ACHN (cell line): ENCODE measurements at regions not wholly inside any gene's neighbourhood (a gene's known extent, or its start where the extent isn't known, plus 50 kb on each side); places are given as distances from the start of the nearest gene placed in this dataset.
A peak's percentile ranks its signal among the peaks of the same experiment; 100 is the strongest.
"Not testable (repeated sequence)": the region's sequence is repeated elsewhere in the genome, so short reads cannot be mapped to it uniquely, and the experiment has no call there.

Source experiments
- DNase-seq: peaks from one replicate; pipeline ENCODE4 v3.0.0-alpha.2; 2015
- in situ Hi-C: cut with HindIII; loops from 2 replicates; pipeline ENCODE4 v1.10.0; 2017; ENCODE audit warnings: low sequenced_read_pairs, low pct_ligation_motif_present, low pct_unique_long_range_greater_than_20kb

DNA sequence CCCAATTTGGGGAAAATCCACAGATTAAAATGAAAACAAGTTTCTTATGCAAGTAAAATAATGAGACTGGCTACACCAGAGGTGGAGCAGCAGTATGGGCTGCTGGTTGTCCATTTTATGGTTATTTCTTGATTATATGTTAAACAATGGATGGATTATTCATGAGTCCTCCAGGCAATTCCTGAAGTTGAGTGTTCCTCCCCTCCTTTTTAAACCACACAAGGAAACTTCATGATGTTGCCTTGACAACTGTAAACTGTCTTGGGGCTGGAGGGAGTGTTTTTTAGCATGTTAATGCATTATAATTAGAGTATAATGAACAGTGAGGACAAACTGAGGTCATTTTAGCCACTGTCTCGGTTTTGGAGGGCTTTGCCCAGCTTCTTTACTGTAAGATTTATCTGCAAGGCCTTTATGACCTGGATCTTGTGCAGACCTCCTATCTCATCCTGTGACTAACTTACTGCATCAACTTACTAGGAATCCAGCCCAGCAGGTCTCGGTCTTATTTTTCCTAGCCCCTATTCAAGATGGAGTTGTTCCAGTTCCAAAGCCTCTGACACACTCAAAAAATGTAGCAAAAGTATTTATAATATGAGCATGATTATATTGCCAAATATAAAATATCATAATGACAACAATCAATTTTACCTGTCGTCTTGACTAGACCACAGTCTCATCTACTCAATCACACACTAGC is 534.0 kb downstream of the TMEM121 start:
- DNase-seq: no peak
- in situ Hi-C loops: no loop called here

DNA sequence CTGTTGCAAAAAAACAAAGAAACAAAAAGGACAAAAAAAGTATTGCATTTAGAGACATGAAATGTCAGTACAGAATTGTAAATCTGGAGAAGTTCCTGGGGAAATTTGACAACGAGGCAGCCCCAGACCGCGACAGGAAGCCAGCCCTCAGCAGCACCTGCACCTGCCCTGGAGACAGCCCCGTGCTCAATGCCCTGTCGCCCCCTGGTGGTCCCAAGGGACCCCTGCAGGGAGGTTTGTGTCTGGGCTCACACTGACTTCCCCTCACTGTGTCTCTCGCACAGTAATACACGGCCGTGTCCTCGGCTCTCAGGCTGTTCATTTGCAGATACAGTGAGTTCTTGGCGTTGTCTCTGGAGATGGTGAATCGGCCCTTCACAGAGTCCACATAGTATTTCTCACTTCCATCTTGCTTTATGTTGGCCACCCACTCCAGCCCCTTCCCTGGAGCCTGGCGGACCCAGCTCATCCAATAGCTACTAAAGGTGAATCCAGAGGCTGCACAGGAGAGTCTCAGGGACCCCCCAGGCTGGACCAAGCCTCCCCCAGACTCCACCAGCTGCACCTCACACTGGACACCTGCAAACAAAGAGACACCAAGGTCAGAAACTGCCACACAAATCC is 535.6 kb downstream of the TMEM121 start:
- in situ Hi-C loops: not testable (repeated sequence)
- peak; percentile 14 for DNase-seq

DNA sequence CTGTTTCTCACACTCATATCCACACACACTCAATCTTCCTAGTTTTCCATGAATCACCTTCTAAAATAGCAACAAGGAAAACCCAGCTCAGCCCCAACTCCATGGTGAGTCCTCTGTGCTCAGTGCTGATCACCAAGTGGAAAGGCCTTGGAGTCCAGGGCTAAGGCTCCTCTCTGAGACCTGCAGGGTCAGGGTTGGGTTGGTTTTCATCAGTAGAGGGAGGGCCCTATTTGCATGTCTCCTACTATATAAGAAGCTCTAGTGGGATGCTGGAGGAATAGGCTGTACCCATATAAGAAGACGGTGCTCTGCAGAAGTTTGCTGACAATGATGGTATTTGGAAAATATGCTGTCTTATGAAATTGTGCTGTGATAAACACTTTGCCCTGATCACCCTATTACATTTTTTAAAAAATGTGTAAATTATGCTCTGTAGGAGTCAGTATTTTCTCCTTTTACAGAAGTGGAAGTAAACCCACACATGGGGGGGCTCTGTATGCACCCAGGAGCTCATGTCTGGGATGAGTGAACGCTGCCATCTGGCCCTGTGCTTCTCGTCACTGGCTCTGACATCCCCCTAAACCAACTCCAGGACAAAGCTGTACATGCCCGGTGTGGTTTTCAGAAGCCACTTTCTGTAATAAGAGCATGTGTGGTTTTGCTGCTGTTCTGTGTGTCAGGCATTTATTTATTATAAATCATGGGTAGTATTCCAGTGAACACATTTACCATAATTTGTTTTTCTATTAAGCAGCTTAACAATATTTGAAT is 536.3 kb downstream of the TMEM121 start:
- in situ Hi-C loops: no loop called here
- DNase-seq: no peak

DNA sequence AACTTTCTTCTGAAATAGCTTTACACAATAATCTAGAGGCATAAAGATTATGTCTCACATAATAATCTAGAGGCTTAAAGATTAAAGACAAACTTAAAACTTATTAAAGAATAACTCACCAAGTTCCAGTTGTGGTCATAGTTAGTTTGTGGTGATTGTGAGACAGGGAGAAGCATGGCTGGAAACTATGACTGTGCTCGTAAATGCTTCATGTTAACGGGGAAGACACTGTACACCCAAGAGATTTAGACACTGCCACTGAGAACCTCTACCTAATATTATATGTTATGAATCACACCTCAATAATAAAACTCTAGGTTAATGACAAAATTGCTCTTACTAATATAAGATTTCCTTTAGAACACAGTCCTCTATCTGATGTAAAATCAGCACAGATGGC is 541.6 kb downstream of the TMEM121 start:
- in situ Hi-C loops: no loop called here
- no peak for DNase-seq

DNA sequence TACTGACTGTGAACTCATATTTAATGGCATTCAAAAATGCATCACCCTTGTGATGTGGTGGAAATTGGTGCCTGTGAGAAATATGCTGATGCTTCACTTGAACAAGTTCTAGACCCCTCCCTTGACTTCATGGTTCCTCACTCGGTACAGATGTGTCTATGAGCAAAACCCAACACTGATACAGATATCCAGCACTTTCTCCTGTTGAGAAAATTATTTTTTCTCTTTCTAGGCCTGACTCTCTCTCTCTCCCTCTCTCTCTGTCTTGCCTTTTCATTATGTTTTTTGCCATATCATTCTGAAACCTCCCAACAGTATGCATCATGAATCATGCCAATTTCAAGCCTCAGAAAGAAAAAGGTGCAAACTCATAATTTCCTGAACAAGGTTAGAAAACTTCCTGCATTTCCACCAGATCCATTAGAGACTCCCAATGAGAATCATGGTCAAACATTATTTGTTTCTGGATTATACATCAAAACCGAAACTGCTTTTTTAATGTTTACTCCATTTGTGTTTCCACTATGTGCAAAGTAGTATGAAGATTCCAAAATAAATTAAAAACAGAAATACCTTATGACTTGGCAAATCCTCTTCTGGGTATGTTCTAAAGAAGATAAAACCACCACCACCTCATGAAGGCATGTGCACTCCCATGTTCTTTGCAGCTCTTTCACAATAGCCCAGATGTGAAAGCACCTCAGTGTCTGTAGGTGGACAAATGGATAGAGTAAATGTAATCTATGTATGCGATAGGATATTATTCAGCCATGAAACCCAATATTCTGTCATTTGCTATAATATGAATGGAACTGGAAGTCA is 543.6 kb downstream of the TMEM121 start:
- in situ Hi-C loops: no loop called here
- no peak for DNase-seq

DNA sequence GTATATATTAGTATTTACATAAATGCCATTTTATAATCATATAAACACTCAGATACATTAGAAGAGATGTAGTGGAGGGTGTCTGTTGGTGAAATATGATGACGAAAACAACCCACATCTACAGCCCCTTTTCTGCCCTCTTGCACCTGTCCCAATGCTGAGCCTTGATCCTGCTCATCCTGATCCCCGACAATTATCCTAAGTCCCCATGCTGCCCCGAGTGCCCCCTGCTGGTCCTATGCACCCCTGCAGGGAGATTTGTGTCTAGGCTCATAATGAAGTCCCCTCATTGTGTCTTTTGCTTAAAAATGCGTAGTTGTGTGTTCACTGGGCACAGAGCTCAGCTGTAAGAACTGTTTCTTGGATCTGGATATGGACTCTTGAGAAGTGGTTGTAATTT is 554.5 kb downstream of the TMEM121 start:
- no peak for DNase-seq
- in situ Hi-C loops: no loop called here

DNA sequence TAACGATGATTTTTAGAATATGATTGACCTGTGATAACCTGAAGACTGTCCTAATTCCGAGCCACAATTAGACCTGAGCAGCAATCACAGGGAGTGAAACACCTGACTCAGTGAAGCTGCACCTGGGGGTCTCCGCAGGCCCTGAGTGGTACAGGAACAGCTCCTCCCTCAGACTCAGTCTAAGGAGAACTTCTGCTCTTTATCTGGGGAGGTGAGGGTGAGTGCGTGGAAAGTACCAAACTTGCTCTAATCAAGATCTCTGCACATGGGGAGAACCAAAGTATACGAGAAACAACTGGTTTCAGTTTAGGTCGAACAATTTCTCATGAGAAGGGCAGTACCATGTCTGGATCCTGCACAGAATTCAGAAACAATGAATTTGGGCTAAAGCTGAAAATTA is 555.3 kb downstream of the TMEM121 start:
- in situ Hi-C loops, DNase-seq: not testable (repeated sequence)

DNA sequence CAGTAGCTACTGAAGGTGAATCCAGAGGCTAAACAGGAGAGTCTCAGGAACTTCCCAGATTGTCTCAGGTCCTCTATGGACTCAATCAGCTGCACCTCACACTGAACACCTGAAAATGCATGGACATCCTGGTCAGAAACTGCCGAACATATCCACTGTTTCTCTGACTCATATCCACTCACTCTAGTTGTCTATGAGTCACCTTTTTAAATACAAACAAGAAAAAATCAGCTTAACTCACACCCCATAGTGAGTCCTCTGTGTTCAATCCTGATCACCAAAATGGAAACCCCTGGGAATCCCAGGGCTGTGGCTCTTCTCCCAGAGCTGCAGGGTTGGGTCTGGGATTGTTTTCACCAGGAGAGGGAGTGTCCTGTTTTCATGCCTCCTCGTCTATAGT is 556.7 kb downstream of the TMEM121 start:
- in situ Hi-C loops: no loop called here
- no peak for DNase-seq

DNA sequence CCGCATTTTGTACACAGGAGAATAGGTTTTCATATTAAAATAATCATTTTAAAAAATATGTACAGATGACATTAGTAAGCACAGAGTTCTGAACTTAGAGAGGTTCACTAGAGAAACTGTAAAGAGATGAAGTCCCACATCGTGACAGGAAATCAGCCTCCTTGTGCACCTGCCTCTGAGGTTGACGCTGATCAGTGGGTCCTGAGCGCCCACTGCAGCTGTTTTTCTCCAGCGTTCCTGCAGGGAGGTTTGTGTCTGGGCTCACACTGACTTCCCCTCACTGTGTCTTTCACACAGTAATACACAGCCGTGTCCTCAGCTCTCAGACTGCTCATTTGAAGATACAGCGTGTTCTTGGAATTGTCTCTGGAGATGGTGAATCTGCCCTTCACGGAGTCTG is 561.5 kb downstream of the TMEM121 start:
- in situ Hi-C loops: no loop called here
- no peak for DNase-seq

DNA sequence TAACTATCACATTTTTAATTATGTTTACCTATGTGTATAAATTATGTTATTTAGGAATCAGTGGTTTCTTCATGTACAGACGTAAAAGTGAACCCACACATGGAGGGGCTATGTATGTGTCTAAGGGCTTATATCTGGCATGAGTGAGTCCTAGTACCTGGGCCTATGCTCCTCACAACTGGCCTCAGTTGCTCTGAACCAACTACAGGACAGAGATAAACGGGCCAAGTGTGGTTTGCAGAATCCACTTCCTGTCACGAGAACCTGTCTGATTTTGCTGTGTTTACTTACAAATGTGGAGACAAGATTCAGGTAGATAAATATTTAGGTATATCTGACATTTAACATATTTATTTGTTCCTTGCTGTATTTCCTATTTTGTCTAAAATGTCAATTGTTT is 562.5 kb downstream of the TMEM121 start:
- DNase-seq, in situ Hi-C loops: not testable (repeated sequence)

DNA sequence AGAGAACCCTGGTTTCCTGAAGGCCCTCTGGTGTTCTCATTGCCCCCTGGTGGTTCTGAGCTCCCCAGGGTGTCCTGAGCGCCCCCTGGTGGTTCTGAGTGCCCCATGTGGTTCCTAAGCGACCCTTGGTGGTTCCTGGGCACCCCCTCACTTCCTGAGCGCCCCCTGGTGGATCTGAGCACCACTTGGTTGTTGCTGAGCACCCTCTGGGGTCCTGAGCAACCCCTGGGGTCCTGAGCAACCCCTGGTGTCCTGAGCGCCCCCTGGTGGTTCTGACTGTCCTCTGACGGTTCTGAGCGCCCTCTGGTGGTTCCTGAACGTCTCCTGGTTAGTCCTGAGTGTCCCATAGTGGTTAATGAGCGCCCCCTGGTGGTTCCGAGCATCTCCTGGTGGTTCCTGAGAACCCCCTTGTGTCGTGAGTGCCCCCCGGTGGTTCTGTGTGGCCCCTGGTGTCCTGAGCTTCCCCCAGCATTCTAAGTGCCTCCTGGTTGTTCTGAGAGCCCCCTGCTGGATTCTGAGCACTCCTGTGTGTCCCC is 568.3 kb downstream of the TMEM121 start:
- in situ Hi-C loops: no loop called here
- DNase-seq: peak; percentile 47

DNA sequence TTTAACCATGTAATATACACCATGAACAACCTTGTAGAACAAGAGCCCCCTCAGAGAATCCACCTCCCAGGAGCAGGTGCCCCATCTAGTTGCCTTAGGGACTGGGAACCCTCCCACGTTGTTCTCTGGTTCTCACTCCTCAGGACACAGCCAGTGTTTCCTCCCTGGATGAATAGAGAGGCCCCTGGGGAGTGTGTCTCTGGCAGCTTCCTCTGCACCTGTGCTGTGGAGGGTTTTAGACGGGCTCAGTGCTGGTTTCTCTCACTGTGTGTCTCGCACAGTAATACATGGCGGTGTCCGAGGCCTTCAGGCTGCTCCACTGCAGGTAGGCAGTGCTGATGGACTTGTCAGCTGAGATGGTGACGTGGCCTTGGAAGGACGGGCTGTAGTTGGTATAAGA is 581.3 kb downstream of the TMEM121 start:
- in situ Hi-C loops: no loop called here
- no peak for DNase-seq

DNA sequence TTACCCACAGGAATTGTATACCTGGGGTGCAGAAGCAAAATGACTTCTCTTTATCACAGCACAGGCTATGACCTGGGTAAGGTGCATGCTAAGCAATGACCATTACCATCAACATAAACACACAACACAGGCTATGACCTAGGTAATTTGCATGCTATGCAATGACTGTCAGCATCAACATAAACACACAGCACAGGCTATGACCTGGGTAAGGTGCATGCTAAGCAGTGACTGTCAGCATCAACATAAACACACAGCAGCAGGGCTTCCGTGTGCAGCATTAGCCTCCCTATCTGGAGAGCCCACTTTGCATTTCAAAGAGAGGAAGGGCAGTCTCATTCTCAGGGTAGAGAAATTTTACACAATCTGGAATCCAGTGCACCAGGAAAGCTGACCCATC is 583.0 kb downstream of the TMEM121 start:
- in situ Hi-C loops: no loop called here
- no peak for DNase-seq

DNA sequence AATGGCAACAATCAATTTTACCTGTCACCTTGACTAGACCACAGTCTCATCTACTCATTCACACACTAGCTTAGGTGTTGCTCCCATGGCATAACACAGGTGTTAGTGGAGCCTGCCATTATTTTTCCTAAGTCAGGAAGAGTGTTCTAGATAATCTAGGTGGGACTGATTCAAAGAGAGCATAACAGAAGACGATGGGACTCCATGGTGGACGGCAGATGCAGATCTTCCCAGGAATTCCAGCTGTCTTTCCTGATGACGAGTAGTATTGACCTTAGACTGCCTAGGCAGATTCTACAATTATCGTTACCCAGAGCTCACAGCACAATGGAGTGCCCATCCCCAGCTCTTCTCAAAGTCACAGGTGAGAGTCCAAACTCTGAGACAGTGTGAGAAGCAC is 589.0 kb downstream of the TMEM121 start:
- in situ Hi-C loops: no loop called here
- DNase-seq: no peak

DNA sequence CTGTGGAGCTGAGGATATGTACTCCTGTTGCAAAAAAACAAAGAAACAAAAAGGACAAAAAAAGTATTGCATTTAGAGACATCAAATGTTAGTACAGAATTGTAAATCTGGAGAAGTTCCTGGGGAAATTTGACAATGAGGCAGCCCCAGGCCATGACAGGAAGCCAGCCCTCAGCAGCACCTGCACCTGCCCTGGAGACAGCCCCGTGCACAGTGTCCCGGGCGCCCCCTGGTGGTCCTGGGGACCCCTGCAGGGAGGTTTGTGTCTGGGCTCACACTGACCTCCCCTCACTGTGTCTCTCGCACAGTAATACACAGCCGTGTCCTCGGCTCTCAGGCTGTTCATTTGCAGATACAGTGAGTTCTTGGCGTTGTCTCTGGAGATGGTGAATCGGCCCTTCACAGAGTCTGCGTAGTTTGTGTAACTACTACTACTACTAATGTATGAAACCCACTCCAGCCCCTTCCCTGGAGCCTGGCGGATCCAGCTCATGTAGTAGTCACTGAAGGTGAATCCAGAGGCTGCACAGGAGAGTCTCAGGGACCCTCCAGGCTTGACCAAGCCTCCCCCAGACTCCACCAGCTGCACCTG is 590.1 kb downstream of the TMEM121 start:
- DNase-seq, in situ Hi-C loops: not testable (repeated sequence)

DNA sequence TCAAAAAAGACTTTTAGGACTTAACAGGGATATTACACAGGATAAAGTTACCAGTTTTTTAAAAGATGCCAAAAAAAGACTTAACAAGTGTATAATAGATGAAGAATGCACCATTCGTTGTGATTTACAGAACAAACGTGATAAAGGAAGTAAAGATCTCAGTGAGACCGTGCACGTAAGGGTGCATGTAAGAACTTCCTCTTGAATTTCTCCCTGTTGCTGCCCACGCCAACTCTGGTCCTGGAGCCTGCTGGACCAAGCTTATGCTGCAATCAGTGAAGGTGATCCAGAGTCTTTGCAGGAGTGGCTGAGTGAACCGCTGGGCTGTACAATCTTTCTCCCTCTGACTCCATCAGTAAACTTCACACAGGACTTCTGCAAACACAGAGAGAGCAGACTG is 593.7 kb downstream of the TMEM121 start:
- no peak for DNase-seq
- in situ Hi-C loops: no loop called here

DNA sequence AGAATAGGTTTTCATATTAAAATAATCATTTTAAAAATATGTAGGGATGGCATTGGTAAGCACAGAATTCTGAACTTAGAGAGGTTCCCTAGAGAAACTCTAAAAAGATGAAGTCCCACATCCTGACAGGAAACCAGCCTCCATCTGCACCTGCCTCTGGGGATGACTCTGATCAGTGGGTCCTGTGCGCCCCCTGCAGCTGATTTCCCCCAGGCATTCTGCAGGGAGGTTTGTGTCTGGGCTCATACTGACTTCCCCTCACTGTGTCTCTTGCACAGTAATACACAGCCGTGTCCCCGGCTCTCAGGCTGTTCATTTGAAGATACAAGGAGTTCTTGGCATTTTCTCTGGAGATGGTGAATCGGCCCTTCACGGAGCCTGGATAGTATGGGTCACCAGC is 602.9 kb downstream of the TMEM121 start:
- no peak for DNase-seq
- in situ Hi-C loops: no loop called here

DNA sequence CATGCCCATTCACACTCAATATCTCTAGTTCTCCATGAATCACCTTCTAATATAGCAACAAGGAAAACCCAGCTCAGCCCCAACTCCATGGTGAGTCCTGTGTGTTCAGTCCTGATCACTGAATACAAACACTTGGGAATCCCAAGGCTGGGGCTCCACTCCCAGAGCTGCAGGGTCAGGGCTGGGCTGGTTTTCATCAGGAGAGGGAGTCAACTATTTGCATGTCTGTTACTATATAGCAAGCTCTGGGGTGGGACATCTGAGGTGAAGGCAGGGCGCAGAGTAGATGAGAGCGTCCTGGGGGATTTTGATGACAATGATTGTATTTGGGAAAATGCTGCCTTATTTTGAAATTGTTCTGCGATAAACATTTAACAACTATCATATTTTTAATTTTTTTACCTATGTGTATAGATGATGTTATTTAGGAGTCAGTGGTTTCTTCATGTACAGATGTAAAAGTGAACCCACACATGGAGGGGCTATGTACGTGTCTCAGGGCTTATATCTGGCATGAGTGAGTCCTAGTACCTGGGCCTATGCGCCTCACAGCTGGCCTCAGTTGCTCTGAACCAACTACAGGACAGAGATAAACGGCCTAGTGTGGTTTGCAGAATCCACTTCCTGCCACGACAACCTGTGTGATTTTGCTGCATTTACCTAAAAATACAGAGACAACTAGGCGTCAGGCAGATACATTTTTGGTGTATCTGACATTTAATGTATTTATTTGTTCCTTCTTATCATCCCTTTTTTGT is 603.7 kb downstream of the TMEM121 start:
- in situ Hi-C loops, DNase-seq: not testable (repeated sequence)
